ENCODE measurements at regions not wholly inside any gene's neighbourhood (a gene's known extent, or its start where the extent isn't known, plus 50 kb on each side); places are given as distances from the start of the nearest gene placed in this dataset.
A peak's percentile ranks its signal among the peaks of the same experiment; 100 is the strongest.

DNA sequence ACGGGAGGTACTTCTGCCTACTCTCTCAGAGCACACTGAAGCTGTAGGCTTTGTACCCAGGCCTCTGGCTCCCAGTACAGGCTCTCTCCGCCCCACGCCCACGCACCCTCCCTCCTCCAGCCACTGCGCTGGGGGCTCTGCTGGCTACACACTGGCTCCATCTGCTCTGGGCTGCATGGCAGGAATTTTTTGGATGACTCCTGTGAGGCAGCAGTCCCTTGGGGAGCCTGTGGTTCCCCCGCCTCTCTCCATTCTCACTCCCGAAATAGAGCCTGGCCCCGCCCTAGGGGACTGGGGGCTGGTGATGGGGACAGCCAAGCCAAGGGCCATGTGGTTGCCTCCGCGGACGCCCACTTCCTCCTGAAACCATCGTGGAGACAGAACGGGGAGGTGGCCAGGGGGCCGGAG is 58.1 kb upstream of the ADRA2C start:
- DNase-seq: peak in 2 of 3 donors; percentile 10 to 42
- H3K36me3 ChIP-seq: no peaks in the 10 kb centered on the region
- no peak for TF ChIP-seq POLR2A (IDR thresholded peaks at IDR 0.05)
- TF ChIP-seq, protein P1, sequence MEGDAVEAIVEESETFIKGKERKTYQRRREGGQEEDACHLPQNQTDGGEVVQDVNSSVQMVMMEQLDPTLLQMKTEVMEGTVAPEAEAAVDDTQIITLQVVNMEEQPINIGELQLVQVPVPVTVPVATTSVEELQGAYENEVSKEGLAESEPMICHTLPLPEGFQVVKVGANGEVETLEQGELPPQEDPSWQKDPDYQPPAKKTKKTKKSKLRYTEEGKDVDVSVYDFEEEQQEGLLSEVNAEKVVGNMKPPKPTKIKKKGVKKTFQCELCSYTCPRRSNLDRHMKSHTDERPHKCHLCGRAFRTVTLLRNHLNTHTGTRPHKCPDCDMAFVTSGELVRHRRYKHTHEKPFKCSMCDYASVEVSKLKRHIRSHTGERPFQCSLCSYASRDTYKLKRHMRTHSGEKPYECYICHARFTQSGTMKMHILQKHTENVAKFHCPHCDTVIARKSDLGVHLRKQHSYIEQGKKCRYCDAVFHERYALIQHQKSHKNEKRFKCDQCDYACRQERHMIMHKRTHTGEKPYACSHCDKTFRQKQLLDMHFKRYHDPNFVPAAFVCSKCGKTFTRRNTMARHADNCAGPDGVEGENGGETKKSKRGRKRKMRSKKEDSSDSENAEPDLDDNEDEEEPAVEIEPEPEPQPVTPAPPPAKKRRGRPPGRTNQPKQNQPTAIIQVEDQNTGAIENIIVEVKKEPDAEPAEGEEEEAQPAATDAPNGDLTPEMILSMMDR (IDR thresholded peaks at IDR 0.05): no peak
- H3K27me3 ChIP-seq: no peaks in the 10 kb centered on the region
- H3K4me3 ChIP-seq: no peak overlapping the region
- H3K9me3 ChIP-seq: no peaks in the 10 kb centered on the region
- ATAC-seq: no peak
- intact Hi-C loops (cut with DNase I): no loop called here
- no peaks in the 10 kb centered on the region for H3K4me1 ChIP-seq
- WGBS (ENCODE audit: insufficient coverage, low coverage, low lambda C conversion rate, missing lambda C conversion rate): no CpG with 5 or more reads among the region's 14 CpGs
- H3K27ac ChIP-seq: no peak overlapping the region

DNA sequence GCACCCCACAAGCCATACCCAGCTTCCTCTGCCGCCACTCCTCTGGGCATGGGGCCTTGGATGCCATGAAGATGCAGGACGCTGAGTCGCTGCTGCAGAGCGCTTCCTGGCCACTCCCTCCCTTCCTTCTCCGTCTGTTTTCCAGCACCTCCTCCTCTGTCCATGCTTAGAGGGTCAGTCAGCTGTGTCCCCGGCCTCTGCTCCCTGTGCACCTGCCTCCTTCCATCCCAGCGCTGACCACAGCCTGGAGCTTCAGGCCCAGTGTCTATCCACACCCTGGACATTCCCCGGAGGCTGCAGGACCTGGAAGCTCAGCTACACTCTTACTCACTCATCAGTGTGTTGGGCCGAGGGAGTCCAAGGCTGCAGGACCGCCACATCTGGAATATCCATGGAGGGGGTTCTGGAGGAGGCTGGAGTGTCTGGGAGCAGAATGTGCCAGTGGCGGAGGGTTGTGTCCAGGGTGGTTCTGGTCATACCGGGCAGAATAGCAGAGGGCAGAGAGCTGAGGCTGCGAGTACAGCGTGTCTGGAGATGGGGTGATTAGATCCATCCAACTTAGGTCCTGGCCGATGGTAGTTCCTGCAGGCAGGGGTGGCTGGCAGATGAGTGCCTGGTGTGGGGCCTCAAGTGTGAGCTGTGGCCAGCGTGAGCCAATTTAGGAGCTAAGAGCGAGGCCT is 58.6 kb upstream of the ADRA2C start:
- no peaks in the 10 kb centered on the region for H3K27me3 ChIP-seq
- peak in 2 of 3 donors; percentile 7 to 34 for DNase-seq
- 64% methylated on average over 15 of the region's 17 CpGs for WGBS (ENCODE audit: insufficient coverage, low coverage, low lambda C conversion rate, missing lambda C conversion rate)
- no peak for TF ChIP-seq POLR2A (IDR thresholded peaks at IDR 0.05)
- TF ChIP-seq, protein P1 (IDR thresholded peaks at IDR 0.05): no peak
- H3K36me3 ChIP-seq: no peaks in the 10 kb centered on the region
- H3K4me1 ChIP-seq: no peaks in the 10 kb centered on the region
- ATAC-seq: no peak
- intact Hi-C loops (cut with DNase I): no loop called here
- no peaks in the 10 kb centered on the region for H3K9me3 ChIP-seq
- no peak overlapping the region for H3K4me3 ChIP-seq
- no peak overlapping the region for H3K27ac ChIP-seq

DNA sequence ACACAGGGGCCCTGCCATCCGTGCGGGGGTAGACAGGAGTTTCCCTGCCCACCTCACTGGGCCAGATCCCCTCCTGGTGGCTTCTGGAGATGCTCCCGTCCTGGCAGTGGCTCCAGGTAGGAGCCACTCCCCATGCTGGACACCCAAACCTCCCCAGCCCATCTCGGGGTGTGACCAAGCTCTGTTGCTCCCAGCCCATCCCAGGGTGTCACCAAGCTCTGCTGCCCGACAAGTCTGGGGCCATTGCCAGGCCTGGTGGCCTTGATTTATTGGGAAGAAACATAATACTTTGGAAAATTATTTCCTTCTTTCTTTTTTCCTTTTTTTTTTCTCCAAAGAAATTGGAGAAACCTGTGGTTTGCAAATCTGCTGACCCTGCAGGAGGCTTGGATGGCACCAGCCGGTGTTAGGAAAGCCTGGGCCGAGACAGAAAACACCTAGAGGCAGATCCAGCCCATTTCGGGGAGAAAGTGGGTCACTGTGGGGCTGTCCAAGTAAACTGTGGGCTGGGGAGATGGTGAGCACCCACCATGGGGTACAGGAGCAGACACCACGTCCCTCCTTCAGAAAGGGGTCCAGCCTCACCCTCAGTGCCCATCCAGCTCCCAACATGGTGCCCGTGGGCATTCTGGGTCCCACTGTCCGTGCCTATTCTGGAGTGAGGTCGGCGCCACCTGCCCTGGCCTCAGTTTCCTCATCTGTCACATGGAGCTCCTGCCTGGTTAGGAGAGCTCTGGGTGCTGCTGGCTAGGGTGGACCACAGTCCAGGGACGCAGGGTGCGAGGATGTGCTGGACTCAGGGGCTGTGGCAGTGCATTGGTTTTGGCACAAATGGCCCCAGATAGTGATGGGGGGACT is 59.4 kb upstream of the ADRA2C start:
- ATAC-seq (no peak), DNase-seq (peak in 1 of 3 donors; percentile 39)
- Histone ChIP-seq H3K4me3 (no peak overlapping the region), H3K27ac (no peak overlapping the region), H3K9me3 (no peaks in the 10 kb centered on the region), H3K4me1 (no peaks in the 10 kb centered on the region), H3K27me3 (no peaks in the 10 kb centered on the region), H3K36me3 (no peaks in the 10 kb centered on the region)
- TF ChIP-seq, protein P1 (IDR thresholded peaks at IDR 0.05): no peak
- no peak for TF ChIP-seq POLR2A (IDR thresholded peaks at IDR 0.05)
- intact Hi-C loops (cut with DNase I): no loop called here
- 47% methylated on average over 4 of the region's 15 CpGs for WGBS (ENCODE audit: insufficient coverage, low coverage, low lambda C conversion rate, missing lambda C conversion rate)

DNA sequence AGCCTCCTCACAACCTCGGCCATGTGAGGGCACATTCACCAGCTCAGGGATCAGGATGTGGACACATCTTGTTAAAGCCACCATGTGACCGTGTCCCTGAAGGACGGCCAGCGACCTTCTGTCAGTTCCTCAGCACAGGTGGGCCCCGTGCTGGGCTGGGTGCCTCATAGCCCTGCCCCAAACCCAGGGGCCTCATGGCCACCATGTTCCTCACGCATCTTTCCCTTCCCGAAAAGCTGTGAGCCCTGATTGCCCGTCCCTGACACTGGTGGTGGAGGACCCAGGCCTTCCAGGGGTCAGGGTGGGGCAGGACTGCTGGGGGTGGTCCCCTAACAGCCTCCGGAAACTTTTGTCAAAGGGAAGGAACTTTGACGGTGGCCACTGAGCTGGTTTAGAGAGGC is 60.1 kb upstream of the ADRA2C start:
- Histone ChIP-seq H3K27me3 (no peaks in the 10 kb centered on the region), H3K9me3 (no peaks in the 10 kb centered on the region), H3K27ac (no peak overlapping the region), H3K4me1 (no peaks in the 10 kb centered on the region), H3K4me3 (no peak overlapping the region), H3K36me3 (no peaks in the 10 kb centered on the region)
- TF ChIP-seq, protein P1 (IDR thresholded peaks at IDR 0.05): no peak
- no peak for TF ChIP-seq POLR2A (IDR thresholded peaks at IDR 0.05)
- 51% methylated on average over 7 of the region's 10 CpGs for WGBS (ENCODE audit: insufficient coverage, low coverage, low lambda C conversion rate, missing lambda C conversion rate)
- DNase-seq (no peak), ATAC-seq (no peak)
- intact Hi-C loops (cut with DNase I): no loop called here
